HepG2 (cell line): ENCODE measurements at regions not wholly inside any gene's neighbourhood (a gene's known extent, or its start where the extent isn't known, plus 50 kb on each side); places are given as distances from the start of the nearest gene placed in this dataset.

ENCODE experiments used
- ATAC-seq: fragments of 200-7000 bp; cut with Tn5 transposase; 3 replicates; pipeline ENCODE4 v1.9.1; 2020; ENCODE audit warnings: mild to moderate bottlenecking, moderate library complexity
- BruUV-seq: library from RNA; stranded (reverse); fragments of 400-500 nt; replicated peaks from 2 replicates; lab custom pipeline; 2021; lab: Mats Ljungman, UMichigan
- CTCF ChIA-PET: fragments of 300-600 bp; formaldehyde crosslinking; extraction: SDS; loops from one replicate; lab custom pipeline; 2021; ENCODE audit warnings: low total read pairs, inconsistent platforms, low intra/inter-chr PET ratio; lab: Yijun Ruan, JAX
- POLR2A ChIA-PET: fragments of 350-600 bp; sonication (Branson Sonifier 250); formaldehyde crosslinking; loops from one replicate; lab custom pipeline; 2020; ENCODE audit warnings: antibody characterized with exemption, inconsistent platforms; lab: Yijun Ruan, JAX
- DNase-seq: peaks from one replicate; pipeline ENCODE4 v3.0.0-alpha.2; 2015; ENCODE audit warnings: low spot score
- FAIRE-seq: peaks from 3 replicates; lab custom pipeline; 2011; peaks lifted over from hg19 to GRCh38; lab: Jason Lieb, UNC
- H2AFZ ChIP-seq: one replicate; pipeline ENCODE4 v1.6.1; 2011; ENCODE audit warnings: low read length, inconsistent platforms
- H3K27ac ChIP-seq: fragments of 300-600 bp; 3 replicates; pipeline ENCODE4 v1.8.0; 2011; ENCODE audit warnings: mixed run types, mild to moderate bottlenecking, mixed read lengths, low read length, inconsistent platforms; ENCODE audit not compliant: insufficient read depth; ENCODE audit errors: extremely low read length
- H3K27me3 ChIP-seq, 2 experiments: fragments of 200-600 bp in 1 of 2; 2 replicates in 1 of 2; 3 replicates in 1 of 2; pipeline versions ENCODE4 v1.6.0 to v1.8.0; 2011; ENCODE audit warnings: low read length in 2 of 2, mild to moderate bottlenecking in 2 of 2, moderate library complexity in 2 of 2, inconsistent platforms in 1 of 2; ENCODE audit not compliant: insufficient read depth in 2 of 2, control insufficient read depth in 1 of 2
- H3K36me3 ChIP-seq, 2 experiments: fragments of 200-600 bp in 1 of 2; replicated peaks in 1 of 2; 2 replicates in 1 of 2; 3 replicates in 1 of 2; pipeline versions ENCODE4 v1.5.1 to v1.8.0; 2011; ENCODE audit warnings: low read length in 2 of 2, inconsistent platforms in 1 of 2; ENCODE audit not compliant: insufficient read depth in 2 of 2, control insufficient read depth in 1 of 2
- H3K4me1 ChIP-seq: 2 replicates; pipeline ENCODE4 v1.5.1; 2012; ENCODE audit warnings: low read length, inconsistent platforms; ENCODE audit not compliant: insufficient read depth
- H3K4me2 ChIP-seq: 2 replicates; pipeline ENCODE4 v1.6.0; 2011; ENCODE audit warnings: low read depth, low read length, inconsistent platforms
- H3K4me3 ChIP-seq, 3 experiments: fragments of 200-600 bp in 1 of 3; sonication (generic), shearing (Covaris generic) in 1 of 3; replicated peaks in 1 of 3; 2 replicates each; pipeline ENCODE4 v1.5.1; 2011 to 2016; ENCODE audit warnings: low read length in 3 of 3, inconsistent platforms in 2 of 3, low read depth in 2 of 3, mild to moderate bottlenecking in 2 of 3, control low read depth in 1 of 3, mixed read lengths in 1 of 3; ENCODE audit not compliant: insufficient read depth in 1 of 3
- H3K79me2 ChIP-seq: one replicate; pipeline ENCODE4 v1.6.1; 2011; ENCODE audit warnings: low read length, inconsistent platforms; ENCODE audit not compliant: insufficient read depth
- H3K9ac ChIP-seq: 2 replicates; pipeline ENCODE4 v1.6.0; 2011; ENCODE audit warnings: mild to moderate bottlenecking, low read depth, low read length, inconsistent platforms; ENCODE audit not compliant: insufficient read depth
- H3K9me3 ChIP-seq: 2 replicates; pipeline ENCODE4 v1.5.1; 2012; ENCODE audit warnings: mild to moderate bottlenecking, low read length
- H4K20me1 ChIP-seq: 2 replicates; pipeline ENCODE4 v1.6.0; 2011; ENCODE audit warnings: inconsistent platforms, mild to moderate bottlenecking, low read length, moderate library complexity; ENCODE audit not compliant: insufficient read depth
- CTCF ChIP-seq: sonication (generic); formaldehyde crosslinking; IDR thresholded peaks from 2 replicates; pipeline ENCODE4 v1.5.0; 2020; ENCODE audit warnings: mild to moderate bottlenecking, missing genetic modification reagents, moderate library complexity
- FOXC1 ChIP-seq: sonication (generic); formaldehyde crosslinking; IDR thresholded peaks from 2 replicates; pipeline ENCODE4 v1.8.0; 2022; ENCODE audit warnings: mild to moderate bottlenecking, missing genetic modification reagents, borderline replicate concordance
- GZF1 ChIP-seq: sonication (generic); formaldehyde crosslinking; IDR thresholded peaks from 2 replicates; pipeline ENCODE4 v1.5.1; 2020; ENCODE audit warnings: mild to moderate bottlenecking, missing genetic modification reagents
- KMT2B ChIP-seq: IDR thresholded peaks from 2 replicates; pipeline ENCODE4 v1.6.1; 2016; ENCODE audit warnings: missing genetic modification reagents, missing compliant biosample characterization
- STAT6 ChIP-seq: sonication (generic); formaldehyde crosslinking; IDR thresholded peaks from 2 replicates; pipeline ENCODE4 v1.4.0; 2020; ENCODE audit warnings: missing genetic modification reagents, mild to moderate bottlenecking, borderline replicate concordance
- ZFYVE20 ChIP-seq: sonication (generic); formaldehyde crosslinking; IDR thresholded peaks from 2 replicates; pipeline ENCODE4 v1.8.0; 2023; ENCODE audit warnings: low read depth, mild to moderate bottlenecking, moderate library complexity, missing genetic modification reagents, borderline replicate concordance
- WGBS: methylation state at CpG from one replicate; pipeline ENCODE4 v1.1.6; 2017; ENCODE audit warnings: low lambda C conversion rate; 5-methylcytosine and 5-hydroxymethylcytosine counted together
- in situ Hi-C: cut with HindIII; loops from 2 replicates; pipeline ENCODE4 v1.10.0; 2017; ENCODE audit warnings: low pct_unique_long_range_greater_than_20kb; ENCODE audit not compliant: extremely low pct_ligation_motif_present
- intact Hi-C: fragments of 100-400 bp; cut with micrococcal nuclease; formaldehyde crosslinking; loops from one replicate; pipeline ENCODE4 v1.10.0; 2022; ENCODE audit not compliant: unreplicated experiment

GRCh38 chr13:111531505-111531904, 211.1 kb downstream of the TEX29 start:
- Histone ChIP-seq H3K36me3 (no peaks in the 10 kb centered on the region), H3K9me3 (no peaks in the 10 kb centered on the region), H4K20me1 (no peaks in the 10 kb centered on the region), H3K4me3 (no peak overlapping the region), H3K27ac (no peak overlapping the region), H3K9ac (no peak overlapping the region), H2AFZ (no peak overlapping the region), H3K79me2 (no peaks in the 10 kb centered on the region)
- ChIA-PET CTCF (no interaction called here), POLR2A (no interaction called here)
- WGBS = 13% methylated on average over 7 of the region's 7 CpGs
- no peak for DNase-seq
- no TSS peak for BruUV-seq
- FAIRE-seq = no peak
- peak; percentile 50; the same call in 2 of the 3 replicates for ATAC-seq
- peak; percentile 44 for TF ChIP-seq CTCF
- no peak for TF ChIP-seq ZFYVE20 (CRISPR knock-in tag)
- TF ChIP-seq KMT2B = no peak
- TF ChIP-seq, all 625 proteins: peak for 1
- in situ Hi-C loops (no loop called here), intact Hi-C loops (no loop called here)
- H3K4me2 ChIP-seq = no peak overlapping the region
- H3K4me1 ChIP-seq = no peaks in the 10 kb centered on the region
- peaks cover 3 to 61% of the 10 kb centered on the region in 2 experiments for H3K27me3 ChIP-seq

GRCh38 chr13:111532111-111532510, 211.7 kb downstream of the TEX29 start:
- H3K4me2 ChIP-seq = no peak overlapping the region
- no peak overlapping the region for H3K9ac ChIP-seq
- ChIA-PET POLR2A (no interaction called here), CTCF (no interaction called here)
- H4K20me1 ChIP-seq = no peaks in the 10 kb centered on the region
- H3K27ac ChIP-seq = no peak overlapping the region
- no peaks in the 10 kb centered on the region for H3K9me3 ChIP-seq
- intact Hi-C loops = no loop called here
- no peak overlapping the region for H2AFZ ChIP-seq
- in situ Hi-C loops = no loop called here
- no peak for TF ChIP-seq STAT6 (CRISPR knock-in tag)
- TF ChIP-seq FOXC1 (CRISPR knock-in tag) = no peak
- TF ChIP-seq GZF1 (CRISPR knock-in tag) = no peak
- no peaks in the 10 kb centered on the region for H3K79me2 ChIP-seq
- FAIRE-seq (no peak), ATAC-seq (no peak), DNase-seq (no peak)
- H3K4me1 ChIP-seq = no peaks in the 10 kb centered on the region
- WGBS = 27% methylated on average over 9 of the region's 9 CpGs
- H3K36me3 ChIP-seq = no peaks in the 10 kb centered on the region
- H3K27me3 ChIP-seq = peaks cover 3 to 67% of the 10 kb centered on the region in 2 experiments
- BruUV-seq = no TSS peak
- H3K4me3 ChIP-seq = no peak overlapping the region
